NCI-H460 (cell line): ENCODE measurements at regions not wholly inside any gene's neighbourhood (a gene's known extent, or its start where the extent isn't known, plus 50 kb on each side); places are given as distances from the start of the nearest gene placed in this dataset.
"Not testable (repeated sequence)": the region's sequence is repeated elsewhere in the genome, so short reads cannot be mapped to it uniquely, and the experiment has no call there.

Source experiments
- DNase-seq: peaks from one replicate; pipeline ENCODE4 v3.0.0-alpha.2; 2016; ENCODE audit warnings: low read depth; ENCODE audit errors: extremely low read depth

- DNase-seq = no peak
Observed at GRCh38 chr2:44051593-44052347, 56.0 kb upstream of the LRPPRC start.

- DNase-seq = no peak
Observed at GRCh38 chr2:44052584-44052983, 56.8 kb upstream of the LRPPRC start.

- DNase-seq = no peak
Observed at GRCh38 chr2:44053052-44053451, 57.3 kb upstream of the LRPPRC start.

GRCh38 chr2:44053456-44053855, 57.7 kb upstream of the LRPPRC start:
- DNase-seq = no peak

- no peak for DNase-seq
Observed at GRCh38 chr2:44055229-44055628, 59.4 kb upstream of the LRPPRC start.

GRCh38 chr2:44055664-44056063, 59.9 kb upstream of the LRPPRC start:
- DNase-seq = no peak

GRCh38 chr2:44056947-44057346, 61.2 kb upstream of the LRPPRC start:
- DNase-seq = no peak

- DNase-seq = not testable (repeated sequence)
Observed at GRCh38 chr2:44060286-44060685, 64.5 kb upstream of the LRPPRC start.

- no peak for DNase-seq
Observed at GRCh38 chr2:44060990-44061389, 65.2 kb upstream of the LRPPRC start.

- no peak for DNase-seq
Observed at GRCh38 chr2:44061469-44061868, 65.7 kb upstream of the LRPPRC start.

- DNase-seq = no peak
Observed at GRCh38 chr2:44061876-44062275, 66.1 kb upstream of the LRPPRC start.

GRCh38 chr2:44063033-44063432, 67.2 kb upstream of the LRPPRC start:
- DNase-seq = no peak

- not testable (repeated sequence) for DNase-seq
Observed at GRCh38 chr2:44064281-44064680, 68.5 kb upstream of the LRPPRC start.

GRCh38 chr2:44067012-44067790, 71.4 kb upstream of the LRPPRC start:
- DNase-seq = not testable (repeated sequence)

- not testable (repeated sequence) for DNase-seq
Observed at GRCh38 chr2:44067791-44068181, 72.0 kb upstream of the LRPPRC start.

- DNase-seq = no peak
Observed at GRCh38 chr2:44071454-44072046, 75.8 kb upstream of the LRPPRC start.

- DNase-seq = not testable (repeated sequence)
Observed at GRCh38 chr2:44073667-44074066, 77.9 kb upstream of the LRPPRC start.

GRCh38 chr2:44074795-44075194, 79.0 kb upstream of the LRPPRC start:
- DNase-seq = not testable (repeated sequence)

- DNase-seq = no peak
Observed at GRCh38 chr2:44075541-44075940, 79.8 kb upstream of the LRPPRC start.

- DNase-seq = no peak
Observed at GRCh38 chr2:44077942-44078511, 82.2 kb upstream of the LRPPRC start.

GRCh38 chr2:44079686-44080085, 83.9 kb upstream of the LRPPRC start:
- no peak for DNase-seq
